CD14-positive monocyte (primary cell): ENCODE measurements at regions not wholly inside any gene's neighbourhood (a gene's known extent, or its start where the extent isn't known, plus 50 kb on each side); places are given as distances from the start of the nearest gene placed in this dataset.
A peak's percentile ranks its signal among the peaks of the same experiment; 100 is the strongest.

ENCODE experiments used
- DNase-seq, 3 donors: peaks; one replicate each; pipeline ENCODE4 v3.0.0-alpha.2; 2011 to 2022
- H2AFZ ChIP-seq: 2 replicates; pipeline ENCODE4 v1.6.0; 2012; ENCODE audit warnings: mild to moderate bottlenecking, low read depth, low read length, inconsistent platforms; ENCODE audit not compliant: insufficient read depth, poor library complexity, severe bottlenecking
- H3K27ac ChIP-seq, 2 donors: 1 replicate in 1 of 2; 2 replicates in 1 of 2; pipeline ENCODE4 v1.5.1; 2012 to 2013; ENCODE audit warnings: low read length in 2 of 2, control low read depth in 1 of 2, inconsistent platforms in 1 of 2, low read depth in 1 of 2, mild to moderate bottlenecking in 1 of 2
- H3K27me3 ChIP-seq, 2 donors: one replicate each; pipeline versions ENCODE4 v1.6.0 to v1.6.1; 2011 to 2013; ENCODE audit warnings: low read length in 2 of 2; ENCODE audit not compliant: control insufficient read depth in 2 of 2, insufficient read depth in 2 of 2
- H3K36me3 ChIP-seq, 2 donors: replicated peaks in 1 of 2; 1 replicate in 1 of 2; 2 replicates in 1 of 2; pipeline versions ENCODE4 v1.5.1 to v1.6.1; 2012 to 2013; ENCODE audit warnings: low read length in 2 of 2, control low read depth in 1 of 2, inconsistent platforms in 1 of 2, mild to moderate bottlenecking in 1 of 2; ENCODE audit not compliant: insufficient read depth in 2 of 2, control insufficient read depth in 1 of 2
- H3K4me1 ChIP-seq, 2 donors: 1 replicate in 1 of 2; 2 replicates in 1 of 2; pipeline versions ENCODE4 v1.5.1 to v1.6.1; 2012 to 2013; ENCODE audit warnings: low read length in 2 of 2, control low read depth in 1 of 2, inconsistent platforms in 1 of 2, mild to moderate bottlenecking in 1 of 2, moderate library complexity in 1 of 2; ENCODE audit not compliant: insufficient read depth in 2 of 2, control insufficient read depth in 1 of 2
- H3K4me2 ChIP-seq: replicated peaks from 2 replicates; pipeline ENCODE3; 2012; ENCODE audit warnings: low read length, moderate library complexity, mild to moderate bottlenecking; ENCODE audit not compliant: poor library complexity, severe bottlenecking; ENCODE audit errors: extremely low read depth
- H3K4me3 ChIP-seq, 3 experiments: fragments of 200-600 bp in 1 of 3; sonication (generic) in 1 of 3; replicated peaks in 1 of 3; 1 replicate in 2 of 3; 2 replicates in 1 of 3; pipeline ENCODE4 v1.5.1; 2011 to 2013; ENCODE audit warnings: low read length in 3 of 3, mild to moderate bottlenecking in 3 of 3, control low read depth in 2 of 3, low read depth in 2 of 3, inconsistent platforms in 1 of 3, moderate library complexity in 1 of 3
- H3K79me2 ChIP-seq: 2 replicates; pipeline ENCODE4 v1.6.0; 2012; ENCODE audit warnings: mild to moderate bottlenecking, control low read depth, inconsistent platforms, low read length, moderate library complexity; ENCODE audit not compliant: insufficient read depth
- H3K9ac ChIP-seq: 2 replicates; pipeline ENCODE4 v1.6.0; 2017; ENCODE audit warnings: low read length, mild to moderate bottlenecking; ENCODE audit not compliant: insufficient read depth, poor library complexity, severe bottlenecking
- H3K9me3 ChIP-seq, 2 donors: replicated peaks in 1 of 2; 1 replicate in 1 of 2; 2 replicates in 1 of 2; pipeline versions ENCODE4 v1.5.1 to v1.6.1; 2012 to 2013; ENCODE audit warnings: low read length in 2 of 2, control low read depth in 1 of 2; ENCODE audit not compliant: control insufficient read depth in 1 of 2, insufficient read depth in 1 of 2
- H4K20me1 ChIP-seq: 2 replicates; pipeline ENCODE4 v1.6.0; 2012; ENCODE audit warnings: mild to moderate bottlenecking, low read length, control low read depth, moderate library complexity; ENCODE audit not compliant: insufficient read depth
- H3K27ac Mint-ChIP-seq, 7 donors: one replicate each; pipeline ENCODE4 v1.8.0; 2020; ENCODE audit warnings: mild to moderate bottlenecking in 7 of 7, mixed read lengths in 7 of 7, moderate library complexity in 6 of 7, inconsistent platforms in 2 of 7
- H3K27me3 Mint-ChIP-seq, 3 donors: one replicate each; pipeline ENCODE4 v1.8.0; 2021 to 2022; ENCODE audit warnings: low read depth in 3 of 3, mild to moderate bottlenecking in 3 of 3, mixed read lengths in 3 of 3, moderate library complexity in 3 of 3, inconsistent platforms in 1 of 3
- H3K36me3 Mint-ChIP-seq, 2 donors: one replicate each; pipeline ENCODE4 v1.8.0; 2020; ENCODE audit warnings: mixed read lengths in 2 of 2, inconsistent platforms in 1 of 2, mild to moderate bottlenecking in 1 of 2
- H3K4me1 Mint-ChIP-seq: one replicate; pipeline ENCODE4 v1.8.0; 2020; ENCODE audit warnings: mild to moderate bottlenecking, mixed read lengths
- H3K4me3 Mint-ChIP-seq, 2 donors: one replicate each; pipeline ENCODE4 v1.8.0; 2020; ENCODE audit warnings: mild to moderate bottlenecking in 2 of 2, mixed read lengths in 2 of 2, moderate library complexity in 1 of 2
- H3K9me3 Mint-ChIP-seq, 7 donors: one replicate each; pipeline ENCODE4 v1.8.0; 2020 to 2022; ENCODE audit warnings: mixed read lengths in 7 of 7, mild to moderate bottlenecking in 6 of 7, moderate library complexity in 6 of 7, inconsistent platforms in 2 of 7
- WGBS: methylation state at CpG from one replicate; pipeline ENCODE4 v1.1.5; 2013; ENCODE audit warnings: missing lambda C conversion rate; ENCODE audit not compliant: insufficient coverage; 5-methylcytosine and 5-hydroxymethylcytosine counted together
- intact Hi-C, 2 donors: fragments of 100-400 bp; cut with micrococcal nuclease; formaldehyde crosslinking; loops; one replicate each; pipeline versions ENCODE4 v1.15.0 to v1.15.1; 2023
- TF ChIP-seq, protein P1 (sequence below): fragments of 200-600 bp; IDR thresholded peaks from one replicate; pipeline ENCODE4 v1.8.0; 2022; ENCODE audit warnings: antibody characterized with exemption, mild to moderate bottlenecking

DNA sequence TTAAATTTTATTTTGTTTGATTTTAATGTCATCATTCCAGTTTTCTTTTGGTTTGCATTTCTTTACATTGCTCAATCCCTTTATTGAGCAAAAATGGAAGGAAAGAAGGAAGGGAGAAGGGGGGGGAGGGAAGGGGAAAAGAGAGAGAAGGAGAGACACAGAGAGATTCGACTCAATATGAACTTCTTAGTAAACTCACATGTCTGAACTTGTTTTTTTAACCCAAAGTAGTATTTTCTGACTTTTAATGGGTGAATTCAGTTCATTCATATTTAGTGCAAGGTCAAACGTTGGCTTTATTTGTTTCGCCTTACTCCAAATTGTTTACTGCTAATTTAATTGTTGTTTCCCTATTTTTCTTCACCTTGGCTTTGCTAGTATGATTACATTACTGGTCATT is 278.6 kb downstream of the COL12A1 start:
- TF ChIP-seq, protein P1, sequence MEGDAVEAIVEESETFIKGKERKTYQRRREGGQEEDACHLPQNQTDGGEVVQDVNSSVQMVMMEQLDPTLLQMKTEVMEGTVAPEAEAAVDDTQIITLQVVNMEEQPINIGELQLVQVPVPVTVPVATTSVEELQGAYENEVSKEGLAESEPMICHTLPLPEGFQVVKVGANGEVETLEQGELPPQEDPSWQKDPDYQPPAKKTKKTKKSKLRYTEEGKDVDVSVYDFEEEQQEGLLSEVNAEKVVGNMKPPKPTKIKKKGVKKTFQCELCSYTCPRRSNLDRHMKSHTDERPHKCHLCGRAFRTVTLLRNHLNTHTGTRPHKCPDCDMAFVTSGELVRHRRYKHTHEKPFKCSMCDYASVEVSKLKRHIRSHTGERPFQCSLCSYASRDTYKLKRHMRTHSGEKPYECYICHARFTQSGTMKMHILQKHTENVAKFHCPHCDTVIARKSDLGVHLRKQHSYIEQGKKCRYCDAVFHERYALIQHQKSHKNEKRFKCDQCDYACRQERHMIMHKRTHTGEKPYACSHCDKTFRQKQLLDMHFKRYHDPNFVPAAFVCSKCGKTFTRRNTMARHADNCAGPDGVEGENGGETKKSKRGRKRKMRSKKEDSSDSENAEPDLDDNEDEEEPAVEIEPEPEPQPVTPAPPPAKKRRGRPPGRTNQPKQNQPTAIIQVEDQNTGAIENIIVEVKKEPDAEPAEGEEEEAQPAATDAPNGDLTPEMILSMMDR: no peak
- H3K27me3 ChIP-seq: no peaks in the 10 kb centered on the region
- no peaks in the 10 kb centered on the region for H4K20me1 ChIP-seq
- Mint-ChIP-seq H3K27me3 (peaks cover 0 to 2% (median 0%) of the 10 kb centered on the region in 3 donors), H3K4me3 (no peak overlapping the region), H3K27ac (no peak overlapping the region), H3K36me3 (no peaks in the 10 kb centered on the region), H3K9me3 (peaks cover 0 to 6% (median 2%) of the 10 kb centered on the region in 7 donors), H3K4me1 (peaks cover 8% of the 10 kb centered on the region)
- no peak overlapping the region for H3K4me2 ChIP-seq
- no peak overlapping the region for H3K9ac ChIP-seq
- no peak for DNase-seq
- 100% methylated on average over 1 of the region's 3 CpGs for WGBS
- H2AFZ ChIP-seq: no peak overlapping the region
- H3K79me2 ChIP-seq: no peaks in the 10 kb centered on the region
- no peaks in the 10 kb centered on the region for H3K36me3 ChIP-seq
- intact Hi-C loops: no loop called here
- H3K27ac ChIP-seq: no peak overlapping the region
- H3K9me3 ChIP-seq: no peaks in the 10 kb centered on the region
- peaks cover 6 to 8% of the 10 kb centered on the region in 2 donors for H3K4me1 ChIP-seq
- no peak overlapping the region for H3K4me3 ChIP-seq

DNA sequence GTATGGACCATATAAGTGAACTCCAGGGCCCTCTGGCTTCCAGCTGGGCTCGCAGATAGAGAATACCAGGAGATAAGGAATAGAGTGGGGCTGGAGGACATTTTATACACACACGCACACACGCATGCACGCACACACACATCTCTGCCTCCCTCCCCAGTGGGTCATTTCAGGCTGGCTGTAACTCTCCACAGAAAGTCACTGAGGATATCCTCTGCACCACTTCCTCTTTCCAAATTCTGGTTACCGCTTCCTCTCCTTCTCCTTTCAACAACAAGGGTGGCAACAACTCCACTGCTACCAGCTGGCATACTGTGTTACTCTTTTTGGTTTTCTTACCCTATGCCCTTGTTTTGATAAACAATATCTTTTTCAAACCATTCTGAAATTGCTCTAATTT is 280.2 kb downstream of the COL12A1 start:
- peaks cover 8% of the 10 kb centered on the region for H3K4me1 Mint-ChIP-seq
- H3K27ac Mint-ChIP-seq: peak overlapping the region in 3 of 7 donors; percentile 47 to 76 (median 66)
- peak; percentile 3 to 32 (median 10) for DNase-seq

More for the DNA sequence above, 280.2 kb downstream of the COL12A1 start:
- Histone ChIP-seq H3K4me2 (peak overlapping the region; percentile 21), H3K79me2 (no peaks in the 10 kb centered on the region), H3K4me3 (no peak overlapping the region), H3K4me1 (peaks cover 6 to 8% of the 10 kb centered on the region in 2 donors), H4K20me1 (no peaks in the 10 kb centered on the region), H3K9me3 (no peaks in the 10 kb centered on the region), H3K9ac (no peak overlapping the region), H3K27me3 (no peaks in the 10 kb centered on the region), H3K27ac (no peak overlapping the region), H3K36me3 (no peaks in the 10 kb centered on the region), H2AFZ (no peak overlapping the region)
- H3K4me3 Mint-ChIP-seq: peak overlapping the region in 1 of 2 donors; percentile 57
- peaks cover 0 to 2% (median 0%) of the 10 kb centered on the region in 3 donors for H3K27me3 Mint-ChIP-seq
- TF ChIP-seq, protein P1: no peak
- 0% methylated on average over 2 of the region's 5 CpGs for WGBS
- no peaks in the 10 kb centered on the region for H3K36me3 Mint-ChIP-seq
- intact Hi-C loops: no loop called here
- peaks cover 0 to 6% (median 3%) of the 10 kb centered on the region in 7 donors for H3K9me3 Mint-ChIP-seq
